ENCODE measurements at regions not wholly inside any gene's neighbourhood (a gene's known extent, or its start where the extent isn't known, plus 50 kb on each side); places are given as distances from the start of the nearest gene placed in this dataset.

- Histone ChIP-seq H3K79me1 (ENCODE audit: low read depth, low read length) (no peaks in the 10 kb centered on the region), H3K9ac (replicated peaks in 1 of 4; ENCODE audit: extremely low read depth in 1 of 4, low read depth in 3 of 4, low read length in 3 of 4) (no peak overlapping the region), H3K14ac (ENCODE audit: insufficient read length) (no peak overlapping the region), H2BK12ac (ENCODE audit: low read depth, low read length) (no peak overlapping the region), H3K4me2 (ENCODE audit: insufficient read depth in 1 of 2, low read depth in 2 of 2, low read length in 2 of 2) (no peak overlapping the region), H3K23me2 (ENCODE audit: low read depth, low read length) (peaks cover 4% of the 10 kb centered on the region; the same call in 1 of the 2 replicates), H4K91ac (replicated peaks; ENCODE audit: insufficient read length, low read length) (no peak overlapping the region), H2AK5ac (ENCODE audit: low read depth, low read length) (no peak overlapping the region), H3K18ac (ENCODE audit: extremely low read depth, low read length) (no peak overlapping the region), H3K4me1 (replicated peaks in 1 of 4; ENCODE audit: control insufficient read depth in 3 of 4, insufficient read depth in 4 of 4, low read length in 3 of 4) (peaks cover 1 to 8% (median 5%) of the 10 kb centered on the region in 4 experiments; a peak in 4 of 7 replicates), H3K27me3 (replicated peaks in 1 of 4; ENCODE audit: control insufficient read depth in 3 of 4, extremely low read depth in 1 of 4, insufficient read depth in 3 of 4, low read length in 3 of 4) (no peaks in the 10 kb centered on the region), H3K36me3 (ENCODE audit: control insufficient read depth in 2 of 4, insufficient read depth in 4 of 4, low read length in 3 of 4) (no peaks in the 10 kb centered on the region), H2BK120ac (replicated peaks; ENCODE audit: low read depth, low read length) (no peak overlapping the region), H4K8ac (ENCODE audit: extremely low read depth, insufficient read depth, low read length) (no peak overlapping the region), H3K56ac (replicated peaks; ENCODE audit: insufficient read length, low read depth, low read length) (no peak overlapping the region), H3K27ac (ENCODE audit: low read depth, low read length) (no peak overlapping the region), H3K4me3 (ENCODE audit: extremely low read depth in 1 of 4, insufficient read depth in 2 of 4, low read depth in 3 of 4, low read length in 4 of 4) (no peak overlapping the region), H2BK5ac (ENCODE audit: low read depth, low read length) (no peak overlapping the region; the same call in 1 of the 2 replicates), H3K79me2 (ENCODE audit: control insufficient read depth in 1 of 2, insufficient read depth in 2 of 2, low read length in 2 of 2) (no peaks in the 10 kb centered on the region), H2BK15ac (ENCODE audit: low read length) (no peak overlapping the region), H3K4ac (replicated peaks; ENCODE audit: insufficient read length, low read depth, low read length) (no peak overlapping the region), H3K23ac (ENCODE audit: insufficient read length) (no peak overlapping the region), H3K9me3 (ENCODE audit: insufficient read depth in 2 of 2, low read depth in 1 of 2, low read length in 1 of 2) (no peaks in the 10 kb centered on the region), H4K20me1 (replicated peaks in 1 of 2; ENCODE audit: control insufficient read depth in 1 of 2, insufficient read depth in 2 of 2, low read length in 2 of 2) (no peaks in the 10 kb centered on the region), H2BK20ac (ENCODE audit: low read length) (no peak overlapping the region), H4K5ac (ENCODE audit: insufficient read length, low read depth, low read length) (no peak overlapping the region), H2AFZ (ENCODE audit: low read length) (no peak overlapping the region)
- FAIRE-seq (no peak), DNase-seq (ENCODE audit: low read depth in 1 of 2, low spot score in 2 of 2) (no peak)
- 87% methylated on average over 3 of the region's 3 CpGs; no CpG with 5 or more reads in 1 of the 2 experiments for WGBS, 2 experiments (ENCODE audit: extremely low coverage in 1 of 2, insufficient coverage in 1 of 2, insufficient read length in 1 of 2, insufficient replicate concordance in 2 of 2, low coverage in 1 of 2, low lambda C conversion rate in 2 of 2, missing lambda C conversion rate in 1 of 2)
- TF ChIP-seq CBX5 (IDR thresholded peaks at IDR 0.05; ENCODE audit: low read depth, low read length) (no peak), BACH1 (IDR thresholded peaks at IDR 0.05; ENCODE audit: low read length) (no peak), RFX5 (IDR thresholded peaks at IDR 0.05; ENCODE audit: borderline replicate concordance, low read depth, low read length) (no peak), TAF1 (IDR thresholded peaks at IDR 0.05; ENCODE audit: low read depth, low read length) (no peak), NRF1 (IDR thresholded peaks at IDR 0.05; ENCODE audit: low read depth, low read length) (no peak), USF2 (IDR thresholded peaks at IDR 0.05; ENCODE audit: low read length) (no peak), GTF2F1 (IDR thresholded peaks at IDR 0.05; ENCODE audit: borderline replicate concordance, low read depth, low read length) (no peak), ASH2L (IDR thresholded peaks at IDR 0.05; ENCODE audit: low read length) (no peak), PHF8 (conservative IDR thresholded peaks at IDR 0.05; ENCODE audit: low read depth, low read length) (no peak), KDM4A (IDR thresholded peaks at IDR 0.05; ENCODE audit: low read depth, low read length, severe bottlenecking) (no peak), SIRT6 (IDR thresholded peaks at IDR 0.05; ENCODE audit: low read length) (no peak)
- POLR2A ChIA-PET (ENCODE audit: partially characterized antibody), result interaction anchor here (1.3 kb wide), 1 partner anchor 10 kb away, joined by 5 read pairs; no protein-coding TSS in a partner anchor
- CTCF ChIA-PET (ENCODE audit: partially characterized antibody), result interaction anchor here (0.9 to 3.1 kb wide), 14 partner anchors 8 to 176 kb away, joined by 3 to 14 read pairs (median 4); no protein-coding TSS in a partner anchor
These were observed 79.5 kb downstream of the NAV1 start for GRCh38 chr1:201618389-201618788.

Data from H1 (cell line).